ENCODE measurements at regions not wholly inside any gene's neighbourhood (a gene's known extent, or its start where the extent isn't known, plus 50 kb on each side); places are given as distances from the start of the nearest gene placed in this dataset.

- no peak for ATAC-seq
- Histone ChIP-seq H3K4me1 (peaks cover 19 to 20% of the 10 kb centered on the region in 2 donors), H3K4me3 (no peak overlapping the region), H3K27ac (peak overlapping the region in 2 of 4 donors; percentile 60 to 97), H3K27me3 (no peaks in the 10 kb centered on the region), H3K36me3 (no peaks in the 10 kb centered on the region), H3K9me3 (no peaks in the 10 kb centered on the region)
- in situ Hi-C loops (cut with MboI; ENCODE audit: low sequenced_read_pairs in 4 of 4) (no loop called here), intact Hi-C loops (cut with DNase I; ENCODE audit: low total_unique reads) (loop anchor here (5.0 kb wide), 1 partner anchor 219 kb away; the partner anchor contains the start of gene IAH1)
- TF ChIP-seq CTCF (IDR thresholded peaks at IDR 0.05 in 4 of 5, conservative IDR thresholded peaks at IDR 0.05 in 1 of 5) (no peak), POLR2A (IDR thresholded peaks at IDR 0.05) (no peak)
- DNase-seq: no peak
These were observed 60.1 kb upstream of the YWHAQ start for GRCh38 chr2:9690716-9691498.

- Histone ChIP-seq H3K36me3 (no peaks in the 10 kb centered on the region), H3K4me3 (peak overlapping the region; percentile 26 to 46 (median 38)), H3K9me3 (no peaks in the 10 kb centered on the region), H3K27ac (peak overlapping the region; percentile 90 to 97 (median 96)), H3K4me1 (peaks cover 19 to 20% of the 10 kb centered on the region in 2 donors), H3K27me3 (no peaks in the 10 kb centered on the region)
- ATAC-seq: peak; percentile 65 to 76
- peak; percentile 50 to 77 for DNase-seq
- TF ChIP-seq POLR2A (IDR thresholded peaks at IDR 0.05): peak in 1 of 2 donors; percentile 32
- TF ChIP-seq CTCF (IDR thresholded peaks at IDR 0.05 in 4 of 5, conservative IDR thresholded peaks at IDR 0.05 in 1 of 5): no peak
- in situ Hi-C loops (cut with MboI; ENCODE audit: low sequenced_read_pairs in 4 of 4): no loop called here
- intact Hi-C loops (cut with DNase I; ENCODE audit: low total_unique reads): loop anchor here (2.0 to 5.0 kb wide), 4 partner anchors 46 to 220 kb away; partner anchors contain the start of genes ADAM17, IAH1 and YWHAQ
These were observed 61.8 kb upstream of the YWHAQ start for GRCh38 chr2:9692456-9693195.

- peak; percentile 97 to 98 for ATAC-seq
- Histone ChIP-seq H3K9me3 (no peaks in the 10 kb centered on the region), H3K36me3 (no peaks in the 10 kb centered on the region), H3K27me3 (no peaks in the 10 kb centered on the region), H3K4me1 (peaks cover 19 to 20% of the 10 kb centered on the region in 2 donors), H3K27ac (peak overlapping the region; percentile 90 to 97 (median 96)), H3K4me3 (peak overlapping the region; percentile 26 to 46 (median 38))
- intact Hi-C loops (cut with DNase I; ENCODE audit: low total_unique reads) (loop anchor here (2.0 to 5.0 kb wide), 4 partner anchors 46 to 221 kb away; partner anchors contain the start of genes ADAM17, IAH1 and YWHAQ), in situ Hi-C loops (cut with MboI; ENCODE audit: low sequenced_read_pairs in 4 of 4) (no loop called here)
- peak; percentile 87 to 96 for DNase-seq
- TF ChIP-seq CTCF (IDR thresholded peaks at IDR 0.05 in 4 of 5, conservative IDR thresholded peaks at IDR 0.05 in 1 of 5) (no peak), POLR2A (IDR thresholded peaks at IDR 0.05) (no peak)
These were observed 62.3 kb upstream of the YWHAQ start for GRCh38 chr2:9693196-9693491.

- Histone ChIP-seq H3K9me3 (no peaks in the 10 kb centered on the region), H3K27ac (peak overlapping the region; percentile 90 to 97 (median 96)), H3K4me3 (peak overlapping the region in 1 of 4 donors; percentile 46), H3K36me3 (no peaks in the 10 kb centered on the region), H3K27me3 (no peaks in the 10 kb centered on the region), H3K4me1 (peaks cover 19 to 20% of the 10 kb centered on the region in 2 donors)
- intact Hi-C loops (cut with DNase I; ENCODE audit: low total_unique reads): loop anchor here (2.0 to 5.0 kb wide), 4 partner anchors 45 to 221 kb away; partner anchors contain the start of genes ADAM17, IAH1 and YWHAQ
- TF ChIP-seq CTCF (IDR thresholded peaks at IDR 0.05 in 4 of 5, conservative IDR thresholded peaks at IDR 0.05 in 1 of 5) (no peak), POLR2A (IDR thresholded peaks at IDR 0.05) (no peak)
- DNase-seq (peak in 1 of 2 donors; percentile 37), ATAC-seq (peak; percentile 21 to 22)
- in situ Hi-C loops (cut with MboI; ENCODE audit: low sequenced_read_pairs in 4 of 4): no loop called here
These were observed 62.8 kb upstream of the YWHAQ start for GRCh38 chr2:9693646-9694045.
